GM12865 (cell line): ENCODE measurements at regions not wholly inside any gene's neighbourhood (a gene's known extent, or its start where the extent isn't known, plus 50 kb on each side); places are given as distances from the start of the nearest gene placed in this dataset.
A peak's percentile ranks its signal among the peaks of the same experiment; 100 is the strongest.

Experiments
- DNase-seq: peaks from one replicate; pipeline ENCODE4 v3.0.0; 2010; ENCODE audit warnings: low read depth
- H3K4me3 ChIP-seq: 2 replicates; pipeline ENCODE4 v1.5.1; 2011; ENCODE audit warnings: mild to moderate bottlenecking, low read depth, low read length, control low read depth
- CTCF ChIP-seq: IDR thresholded peaks from 2 replicates; pipeline ENCODE4 v1.5.1; 2011; ENCODE audit warnings: low read length, control low read depth, low read depth, inconsistent platforms; ENCODE audit not compliant: insufficient read depth; ENCODE audit errors: missing control alignments

- H3K4me3 ChIP-seq = no peak overlapping the region
- peak; percentile 17 for DNase-seq
- TF ChIP-seq CTCF = peak; percentile 28
Measured at GRCh38 chr7:95718577-95719410, 53.6 kb upstream of the DYNC1I1 start.

- TF ChIP-seq CTCF = no peak
- H3K4me3 ChIP-seq = no peak overlapping the region
- no peak for DNase-seq
Measured at GRCh38 chr7:95716357-95717122, 55.8 kb upstream of the DYNC1I1 start.

GRCh38 chr7:95715274-95715673 lies 57.1 kb upstream of the DYNC1I1 start:
- DNase-seq = peak; percentile 18
- no peak for TF ChIP-seq CTCF
- no peak overlapping the region for H3K4me3 ChIP-seq

- no peak for TF ChIP-seq CTCF
- H3K4me3 ChIP-seq = no peak overlapping the region
- DNase-seq = no peak
Measured at GRCh38 chr7:95710711-95711110, 61.6 kb upstream of the DYNC1I1 start.

GRCh38 chr7:95700917-95701316 lies 71.4 kb upstream of the DYNC1I1 start:
- H3K4me3 ChIP-seq = no peak overlapping the region
- no peak for DNase-seq
- TF ChIP-seq CTCF = no peak

- no peak for TF ChIP-seq CTCF
- H3K4me3 ChIP-seq = no peak overlapping the region
- no peak for DNase-seq
Measured at GRCh38 chr7:95694334-95694733, 78.0 kb upstream of the DYNC1I1 start.
